Glomerular visceral epithelial cell (primary cell): ENCODE measurements at regions not wholly inside any gene's neighbourhood (a gene's known extent, or its start where the extent isn't known, plus 50 kb on each side); places are given as distances from the start of the nearest gene placed in this dataset.

Experiments
- DNase-seq: peaks from one replicate; pipeline ENCODE4 v3.0.0-alpha.2; 2016; ENCODE audit errors: extremely low spot score

GRCh38 chr11:18878211-18878610 is 61.0 kb downstream of the MRGPRX1 start:
- DNase-seq = no peak

GRCh38 chr11:18865951-18866350 is 73.3 kb downstream of the MRGPRX1 start:
- DNase-seq = no peak

GRCh38 chr11:18865261-18865660 is 73.7 kb upstream of the PTPN5 start:
- DNase-seq = no peak

GRCh38 chr11:18853086-18853720 is 61.6 kb upstream of the PTPN5 start:
- peak; percentile 20 for DNase-seq

GRCh38 chr11:18849406-18849805 is 57.8 kb upstream of the PTPN5 start:
- DNase-seq = no peak

GRCh38 chr11:18844753-18845367 is 53.3 kb upstream of the PTPN5 start:
- peak; percentile 18 for DNase-seq
